ENCODE measurements at regions not wholly inside any gene's neighbourhood (a gene's known extent, or its start where the extent isn't known, plus 50 kb on each side); places are given as distances from the start of the nearest gene placed in this dataset.

DNA sequence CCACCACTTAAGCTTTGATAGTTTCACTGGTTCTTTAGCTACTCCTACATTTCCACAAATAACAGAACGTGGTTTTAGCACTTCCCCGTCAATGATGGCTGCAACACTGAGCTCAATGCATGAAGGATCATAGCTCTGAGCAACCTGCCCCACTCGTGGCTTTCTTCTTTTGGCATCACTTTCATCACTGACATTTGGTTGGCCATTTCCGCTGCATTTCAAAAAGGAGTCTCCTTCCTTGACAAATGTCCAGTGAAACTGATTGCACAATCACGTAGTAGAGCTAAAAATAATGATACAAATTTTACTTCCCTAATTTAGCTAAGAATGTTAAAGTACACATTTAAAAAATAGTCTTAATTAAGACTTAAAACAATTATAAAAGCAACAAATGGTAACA is 205.2 kb upstream of the HDAC4 start:
- TF ChIP-seq, protein P1, sequence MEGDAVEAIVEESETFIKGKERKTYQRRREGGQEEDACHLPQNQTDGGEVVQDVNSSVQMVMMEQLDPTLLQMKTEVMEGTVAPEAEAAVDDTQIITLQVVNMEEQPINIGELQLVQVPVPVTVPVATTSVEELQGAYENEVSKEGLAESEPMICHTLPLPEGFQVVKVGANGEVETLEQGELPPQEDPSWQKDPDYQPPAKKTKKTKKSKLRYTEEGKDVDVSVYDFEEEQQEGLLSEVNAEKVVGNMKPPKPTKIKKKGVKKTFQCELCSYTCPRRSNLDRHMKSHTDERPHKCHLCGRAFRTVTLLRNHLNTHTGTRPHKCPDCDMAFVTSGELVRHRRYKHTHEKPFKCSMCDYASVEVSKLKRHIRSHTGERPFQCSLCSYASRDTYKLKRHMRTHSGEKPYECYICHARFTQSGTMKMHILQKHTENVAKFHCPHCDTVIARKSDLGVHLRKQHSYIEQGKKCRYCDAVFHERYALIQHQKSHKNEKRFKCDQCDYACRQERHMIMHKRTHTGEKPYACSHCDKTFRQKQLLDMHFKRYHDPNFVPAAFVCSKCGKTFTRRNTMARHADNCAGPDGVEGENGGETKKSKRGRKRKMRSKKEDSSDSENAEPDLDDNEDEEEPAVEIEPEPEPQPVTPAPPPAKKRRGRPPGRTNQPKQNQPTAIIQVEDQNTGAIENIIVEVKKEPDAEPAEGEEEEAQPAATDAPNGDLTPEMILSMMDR (IDR thresholded peaks at IDR 0.05), result no peak
- TF ChIP-seq ZFX (IDR thresholded peaks at IDR 0.05; ENCODE audit: borderline replicate concordance), result no peak
- no peak overlapping the region for H3K27ac ChIP-seq

DNA sequence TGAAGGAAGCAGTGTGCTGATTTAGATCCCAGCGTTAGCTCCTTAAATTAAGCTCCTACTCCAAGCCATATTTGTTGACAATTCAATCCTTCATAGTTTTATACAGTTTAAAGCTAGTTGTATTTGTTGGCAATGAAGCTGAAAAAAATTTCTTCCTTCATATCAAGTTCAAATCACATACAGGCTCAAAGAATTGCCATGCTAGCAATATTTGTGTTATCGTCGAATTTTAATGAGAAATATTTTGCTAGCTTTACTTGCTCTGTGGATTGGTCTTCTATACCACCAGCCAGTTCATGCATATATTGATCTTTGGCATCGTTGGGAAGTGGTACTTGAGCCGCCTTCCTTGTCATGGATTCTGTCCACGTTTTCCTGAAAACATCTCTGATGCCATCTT is 204.6 kb upstream of the HDAC4 start:
- H3K27ac ChIP-seq, result no peak overlapping the region
- TF ChIP-seq ZFX (IDR thresholded peaks at IDR 0.05; ENCODE audit: borderline replicate concordance), result no peak
- TF ChIP-seq, protein P1 (IDR thresholded peaks at IDR 0.05), result no peak

- no peak for TF ChIP-seq ZFX (IDR thresholded peaks at IDR 0.05; ENCODE audit: borderline replicate concordance)
- TF ChIP-seq, protein P1 (IDR thresholded peaks at IDR 0.05), result no peak
Observed at GRCh38 chr2:239604861-239605260, 204.0 kb upstream of the HDAC4 start.

GRCh38 chr2:239603411-239604356 is 202.9 kb upstream of the HDAC4 start:
- H3K27ac ChIP-seq, result no peak overlapping the region
- TF ChIP-seq, protein P1 (IDR thresholded peaks at IDR 0.05), result no peak
- no peak for TF ChIP-seq ZFX (IDR thresholded peaks at IDR 0.05; ENCODE audit: borderline replicate concordance)

More at GRCh38 chr2:239604861-239605260, 204.0 kb upstream of the HDAC4 start:
- no peak overlapping the region for H3K27ac ChIP-seq

DNA sequence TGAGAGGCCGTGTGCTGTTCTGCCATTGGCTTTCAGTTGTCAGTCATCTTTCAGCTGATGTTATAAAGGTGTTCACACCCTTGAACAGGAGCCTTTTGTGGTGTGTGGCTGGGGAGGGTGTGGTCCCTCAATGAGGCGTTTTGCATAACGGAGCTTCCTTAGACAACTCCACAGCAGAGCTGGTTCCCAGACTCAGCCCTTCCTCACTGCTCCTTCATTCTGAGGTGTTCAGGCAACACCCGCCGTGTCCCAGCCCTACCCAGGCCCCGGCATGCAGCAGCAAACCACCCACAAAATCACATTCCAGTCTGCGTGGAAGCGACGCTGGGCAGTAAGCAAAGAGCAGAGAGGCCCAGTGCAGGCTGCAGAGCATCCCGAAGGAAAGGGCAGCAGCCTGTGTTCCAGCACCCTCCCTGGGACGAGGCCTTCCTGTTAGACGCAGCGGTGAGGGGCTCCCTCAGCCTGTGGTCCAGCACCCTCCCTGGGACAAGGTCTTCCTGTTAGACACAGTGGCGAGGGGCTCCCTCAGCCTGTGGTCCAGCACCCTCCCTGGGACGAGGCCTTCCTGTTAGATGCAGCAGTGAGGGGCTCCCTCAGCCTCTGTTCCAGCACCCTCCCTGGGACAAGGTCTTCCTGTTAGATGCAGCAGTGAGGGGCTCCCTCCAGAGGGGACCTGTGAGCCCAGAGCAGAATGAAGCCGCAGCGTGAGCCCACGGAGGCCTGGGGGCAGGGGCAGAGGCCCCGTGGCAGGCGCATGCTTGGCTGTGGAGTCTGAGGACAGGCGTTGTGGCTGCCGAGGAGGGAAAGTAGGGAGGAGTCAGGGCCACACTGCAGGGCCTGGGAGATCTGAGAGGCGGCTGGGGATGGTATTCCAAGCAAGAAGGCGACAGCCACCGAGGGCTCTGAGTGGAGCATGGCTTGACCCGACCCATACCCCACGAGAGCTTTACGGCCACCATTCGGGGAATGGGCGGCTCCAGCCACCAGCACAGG is 201.8 kb upstream of the HDAC4 start:
- TF ChIP-seq, protein P1 (IDR thresholded peaks at IDR 0.05), result no peak
- no peak overlapping the region for H3K27ac ChIP-seq

DNA sequence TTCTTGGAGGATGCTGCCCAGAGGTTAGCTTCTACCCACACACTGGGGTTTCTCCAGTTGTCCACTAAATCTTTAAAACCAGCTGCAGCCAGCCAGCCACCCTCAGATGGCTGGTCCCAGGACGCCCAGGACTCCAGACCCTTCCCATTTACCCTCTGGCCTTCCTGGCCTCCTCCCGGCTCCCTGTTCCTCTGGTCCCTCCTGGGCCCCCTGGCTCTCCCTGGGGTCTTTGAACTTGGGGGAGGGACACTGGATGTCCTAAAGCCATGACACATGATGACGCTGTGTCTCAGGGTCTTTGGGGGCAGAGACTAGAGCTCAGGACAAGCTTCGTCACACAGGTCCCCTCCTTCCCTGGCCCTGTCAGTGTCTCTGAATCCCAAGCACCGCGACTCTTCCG is 201.1 kb upstream of the HDAC4 start:
- H3K27ac ChIP-seq, result no peak overlapping the region
- TF ChIP-seq ZFX (IDR thresholded peaks at IDR 0.05; ENCODE audit: borderline replicate concordance), result no peak
- TF ChIP-seq, protein P1 (IDR thresholded peaks at IDR 0.05), result no peak

Measured in 22Rv1 (cell line).